H1 (cell line): ENCODE measurements at regions not wholly inside any gene's neighbourhood (a gene's known extent, or its start where the extent isn't known, plus 50 kb on each side); places are given as distances from the start of the nearest gene placed in this dataset.

Experiments used
- CTCF ChIA-PET: fragments of 300-600 bp; sonication (Branson Sonifier 250); formaldehyde crosslinking; loops from one replicate; lab custom pipeline; 2021; ENCODE audit not compliant: partially characterized antibody; lab: Charles Lee
- POLR2A ChIA-PET: fragments of 300-600 bp; sonication (Branson Sonifier 250); formaldehyde crosslinking; loops from one replicate; lab custom pipeline; 2021; ENCODE audit warnings: inconsistent platforms; ENCODE audit not compliant: partially characterized antibody; lab: Charles Lee
- DNase-seq, 2 experiments: peaks; one replicate each; pipeline versions ENCODE4 v3.0.0 to v3.0.0-alpha.2; 2010 to 2022; ENCODE audit warnings: low spot score in 2 of 2, low read depth in 1 of 2, mixed read lengths in 1 of 2
- FAIRE-seq: peaks from 2 replicates; lab custom pipeline; 2011; peaks lifted over from hg19 to GRCh38; lab: Jason Lieb, UNC
- H2AFZ ChIP-seq: 2 replicates; pipeline ENCODE4 v1.8.1; 2012; ENCODE audit warnings: low read length, inconsistent platforms
- H2AK5ac ChIP-seq: 2 replicates; pipeline ENCODE4 v1.6.1; 2013; ENCODE audit warnings: low read depth, low read length
- H2BK120ac ChIP-seq: replicated peaks from 2 replicates; pipeline ENCODE3; 2013; ENCODE audit warnings: low read depth, low read length, inconsistent platforms
- H2BK12ac ChIP-seq: 2 replicates; pipeline ENCODE4 v1.6.1; 2013; ENCODE audit warnings: low read depth, low read length
- H2BK15ac ChIP-seq: 2 replicates; pipeline ENCODE4 v1.6.1; 2013; ENCODE audit warnings: low read length
- H2BK20ac ChIP-seq: 2 replicates; pipeline ENCODE4 v1.6.1; 2013; ENCODE audit warnings: low read length
- H2BK5ac ChIP-seq: 2 replicates; pipeline ENCODE4 v1.6.1; 2013; ENCODE audit warnings: low read depth, low read length
- H3K14ac ChIP-seq: 2 replicates; pipeline ENCODE4 v1.6.1; 2013; ENCODE audit warnings: inconsistent platforms; ENCODE audit not compliant: insufficient read length
- H3K18ac ChIP-seq: 2 replicates; pipeline ENCODE4 v1.6.1; 2013; ENCODE audit warnings: low read length; ENCODE audit errors: extremely low read depth
- H3K23ac ChIP-seq: 2 replicates; pipeline ENCODE4 v1.6.1; 2013; ENCODE audit warnings: inconsistent platforms; ENCODE audit not compliant: insufficient read length
- H3K23me2 ChIP-seq: 2 replicates; pipeline ENCODE4 v1.6.1; 2013; ENCODE audit warnings: low read depth, low read length
- H3K27ac ChIP-seq: 2 replicates; pipeline ENCODE4 v1.6.1; 2011; ENCODE audit warnings: low read depth, low read length, inconsistent platforms
- H3K27me3 ChIP-seq, 4 experiments: replicated peaks in 1 of 4; 1 replicate in 1 of 4; 2 replicates in 3 of 4; pipeline versions ENCODE4 v1.6.1 to v1.8.1; 2011 to 2013; ENCODE audit warnings: low read length in 3 of 4, mild to moderate bottlenecking in 3 of 4, inconsistent platforms in 2 of 4, mixed read lengths in 2 of 4, moderate library complexity in 1 of 4; ENCODE audit not compliant: control insufficient read depth in 3 of 4, insufficient read depth in 3 of 4; ENCODE audit errors: extremely low read depth in 1 of 4
- H3K36me3 ChIP-seq, 4 experiments: 2 replicates each; pipeline versions ENCODE4 v1.6.1 to v1.8.1; 2011 to 2013; ENCODE audit warnings: mild to moderate bottlenecking in 4 of 4, low read length in 3 of 4, moderate library complexity in 2 of 4, control low read depth in 1 of 4, inconsistent platforms in 1 of 4; ENCODE audit not compliant: insufficient read depth in 4 of 4, control insufficient read depth in 2 of 4
- H3K4ac ChIP-seq: replicated peaks from 2 replicates; pipeline ENCODE3; 2013; ENCODE audit warnings: low read length, low read depth, mixed read lengths, inconsistent platforms; ENCODE audit not compliant: insufficient read length
- H3K4me1 ChIP-seq, 4 experiments: replicated peaks in 1 of 4; 1 replicate in 1 of 4; 2 replicates in 3 of 4; pipeline versions ENCODE4 v1.6.1 to v1.8.1; 2011 to 2013; ENCODE audit warnings: low read length in 3 of 4, inconsistent platforms in 2 of 4, mixed read lengths in 1 of 4; ENCODE audit not compliant: insufficient read depth in 4 of 4, control insufficient read depth in 3 of 4
- H3K4me2 ChIP-seq, 2 experiments: 2 replicates each; pipeline versions ENCODE4 v1.6.1 to v1.8.1; 2011 to 2013; ENCODE audit warnings: low read depth in 2 of 2, low read length in 2 of 2, control low read depth in 1 of 2, inconsistent platforms in 1 of 2, mild to moderate bottlenecking in 1 of 2; ENCODE audit not compliant: insufficient read depth in 1 of 2
- H3K4me3 ChIP-seq, 4 experiments: fragments of 200-600, 300-600 bp in 1 of 4; sonication (generic), shearing (Covaris generic), sonication (Bioruptor Twin) in 1 of 4; 2 replicates each; pipeline versions ENCODE4 v1.5.1 to v1.8.1; 2011 to 2016; ENCODE audit warnings: low read length in 4 of 4, low read depth in 3 of 4, control low read depth in 2 of 4, inconsistent platforms in 2 of 4, mild to moderate bottlenecking in 2 of 4, mixed read lengths in 1 of 4, moderate library complexity in 1 of 4; ENCODE audit not compliant: insufficient read depth in 2 of 4; ENCODE audit errors: extremely low read depth in 1 of 4
- H3K56ac ChIP-seq: replicated peaks from 2 replicates; pipeline ENCODE3; 2013; ENCODE audit warnings: low read depth, mild to moderate bottlenecking, mixed read lengths, low read length, inconsistent platforms; ENCODE audit not compliant: insufficient read length
- H3K79me1 ChIP-seq: 2 replicates; pipeline ENCODE4 v1.6.1; 2013; ENCODE audit warnings: low read depth, low read length, control low read depth
- H3K79me2 ChIP-seq, 2 experiments: 2 replicates each; pipeline versions ENCODE4 v1.6.1 to v1.8.1; 2012 to 2013; ENCODE audit warnings: low read length in 2 of 2, mild to moderate bottlenecking in 2 of 2, inconsistent platforms in 1 of 2; ENCODE audit not compliant: insufficient read depth in 2 of 2, control insufficient read depth in 1 of 2
- H3K9ac ChIP-seq, 4 experiments: replicated peaks in 1 of 4; 1 replicate in 1 of 4; 2 replicates in 3 of 4; pipeline versions ENCODE4 v1.6.1 to v1.8.1; 2011 to 2013; ENCODE audit warnings: low read depth in 3 of 4, low read length in 3 of 4, control low read depth in 2 of 4, mild to moderate bottlenecking in 2 of 4, moderate library complexity in 2 of 4, inconsistent platforms in 1 of 4; ENCODE audit errors: extremely low read depth in 1 of 4
- H3K9me3 ChIP-seq, 2 experiments: 2 replicates each; pipeline versions ENCODE4 v1.6.1 to v1.8.1; 2012 to 2013; ENCODE audit warnings: mild to moderate bottlenecking in 2 of 2, moderate library complexity in 2 of 2, control low read depth in 1 of 2, inconsistent platforms in 1 of 2, low read depth in 1 of 2, low read length in 1 of 2, mixed read lengths in 1 of 2; ENCODE audit not compliant: insufficient read depth in 2 of 2
- H4K20me1 ChIP-seq, 2 experiments: replicated peaks in 1 of 2; 2 replicates each; pipeline versions ENCODE3 to v1.8.1; 2011 to 2013; ENCODE audit warnings: inconsistent platforms in 2 of 2, low read length in 2 of 2, mild to moderate bottlenecking in 1 of 2; ENCODE audit not compliant: insufficient read depth in 2 of 2, control insufficient read depth in 1 of 2
- H4K5ac ChIP-seq: 2 replicates; pipeline ENCODE4 v1.6.1; 2013; ENCODE audit warnings: low read length, low read depth, mixed read lengths, inconsistent platforms; ENCODE audit not compliant: insufficient read length
- H4K8ac ChIP-seq: 2 replicates; pipeline ENCODE4 v1.8.0; 2013; ENCODE audit warnings: mild to moderate bottlenecking, moderate library complexity, low read length, inconsistent platforms; ENCODE audit not compliant: insufficient read depth; ENCODE audit errors: extremely low read depth
- H4K91ac ChIP-seq: replicated peaks from 2 replicates; pipeline ENCODE3; 2013; ENCODE audit warnings: low read length, mixed read lengths, inconsistent platforms; ENCODE audit not compliant: insufficient read length
- CBX5 ChIP-seq: fragments of 300-800, 300-1000 bp; sonication (generic); IDR thresholded peaks from 2 replicates; pipeline ENCODE4 v1.7.1; 2016; ENCODE audit warnings: antibody characterized with exemption, low read length, low read depth
- CBX8 ChIP-seq: fragments of 300-800, 300-1000 bp; sonication (generic); IDR thresholded peaks from 2 replicates; pipeline ENCODE4 v1.7.1; 2016; ENCODE audit warnings: low read depth, low read length, borderline replicate concordance
- EGR1 ChIP-seq: IDR thresholded peaks from 2 replicates; pipeline ENCODE4 v1.6.1; 2011; ENCODE audit warnings: low read depth, low read length, borderline replicate concordance
- EZH2 ChIP-seq: fragments of 200-600 bp; sonication (generic); IDR thresholded peaks from 2 replicates; pipeline ENCODE4 v1.7.1; 2012; ENCODE audit warnings: low read depth, mild to moderate bottlenecking, moderate library complexity, low read length, inconsistent platforms; ENCODE audit not compliant: severe bottlenecking
- JUN ChIP-seq: IDR thresholded peaks from 2 replicates; pipeline ENCODE4 v1.6.1; 2011; ENCODE audit warnings: low read depth, mild to moderate bottlenecking, improper control_type of control experiment, low read length
- RBBP5 ChIP-seq: IDR thresholded peaks from 2 replicates; pipeline ENCODE4 v1.7.1; 2012; ENCODE audit warnings: low read depth, mild to moderate bottlenecking, inconsistent platforms, low read length, moderate library complexity, borderline replicate concordance
- RFX5 ChIP-seq: IDR thresholded peaks from 2 replicates; pipeline ENCODE4 v1.6.1; 2011; ENCODE audit warnings: low read depth, low read length, improper control_type of control experiment, borderline replicate concordance
- SP1 ChIP-seq: IDR thresholded peaks from 2 replicates; pipeline ENCODE4 v1.6.1; 2011; ENCODE audit warnings: low read depth, low read length
- SRF ChIP-seq: IDR thresholded peaks from 2 replicates; pipeline ENCODE4 v1.6.1; 2011; ENCODE audit warnings: mild to moderate bottlenecking, low read depth, low read length, moderate library complexity
- SUZ12 ChIP-seq: fragments of 200-600 bp; sonication (generic); IDR thresholded peaks from 2 replicates; pipeline ENCODE4 v1.6.1; 2012; ENCODE audit warnings: mild to moderate bottlenecking, inconsistent platforms, low read length, moderate library complexity, mixed read lengths
- TF ChIP-seq, protein P1 (sequence below), 3 experiments: IDR thresholded peaks; 1 replicate in 2 of 3; 2 replicates in 1 of 3; pipeline versions ENCODE4 v1.5.1 to v1.6.1; 2011; ENCODE audit warnings: low read length in 3 of 3, mild to moderate bottlenecking in 3 of 3, inconsistent platforms in 2 of 3, low read depth in 1 of 3, moderate library complexity in 1 of 3; ENCODE audit not compliant: insufficient read depth in 1 of 3; ENCODE audit errors: control extremely low read depth in 1 of 3
- TF ChIP-seq, protein P2 (sequence below): IDR thresholded peaks from 2 replicates; pipeline ENCODE4 v1.6.1; 2012; ENCODE audit warnings: inconsistent platforms

DNA sequence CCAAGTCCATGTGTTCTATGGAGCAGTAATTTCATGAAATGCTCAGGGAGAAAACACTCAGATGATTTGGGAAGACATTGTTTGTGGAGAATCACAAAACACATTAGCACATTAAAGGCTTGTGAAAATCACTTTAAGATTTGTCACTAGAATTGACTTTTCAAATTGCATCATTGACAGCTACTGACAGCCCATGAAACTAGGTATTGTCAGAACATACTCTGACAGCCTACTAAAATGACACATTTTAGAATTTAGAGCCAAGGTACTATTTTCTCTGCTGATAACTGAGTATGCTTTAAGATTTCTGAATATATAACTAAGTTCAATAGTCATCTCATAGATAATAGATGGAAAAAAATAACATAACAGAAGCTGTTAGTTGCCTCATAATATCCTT lies 67.4 kb upstream of the FOXC1 start:
- no peak overlapping the region for H3K56ac ChIP-seq
- no peak for FAIRE-seq
- no peak overlapping the region for H4K5ac ChIP-seq
- H3K4me2 ChIP-seq = no peak overlapping the region
- no peak overlapping the region for H3K9ac ChIP-seq
- no peak overlapping the region for H2AK5ac ChIP-seq
- ChIA-PET POLR2A (interaction anchor here (0.6 kb wide), 1 partner anchor 72 kb away, joined by 3 read pairs; no protein-coding TSS in a partner anchor), CTCF (interaction anchor here (1.5 to 1.9 kb wide), 2 partner anchors 10 to 14 kb away, joined by 4 to 6 read pairs; no protein-coding TSS in a partner anchor)
- no peaks in the 10 kb centered on the region; a peak in 1 of 7 replicates for H3K27me3 ChIP-seq
- no peak overlapping the region for H2BK5ac ChIP-seq
- H3K18ac ChIP-seq = no peak overlapping the region
- no peak overlapping the region for H2BK12ac ChIP-seq
- no peak overlapping the region for H2AFZ ChIP-seq
- no peak overlapping the region for H3K4me3 ChIP-seq
- no peak overlapping the region for H4K8ac ChIP-seq
- peaks cover 4% of the 10 kb centered on the region; the same call in 1 of the 2 replicates for H3K23me2 ChIP-seq
- no peak overlapping the region for H2BK15ac ChIP-seq
- no peaks in the 10 kb centered on the region for H3K79me2 ChIP-seq
- H4K20me1 ChIP-seq = no peaks in the 10 kb centered on the region
- H4K91ac ChIP-seq = no peak overlapping the region
- no peak overlapping the region for H2BK120ac ChIP-seq
- no peak overlapping the region for H2BK20ac ChIP-seq
- H3K23ac ChIP-seq = no peak overlapping the region
- no peak overlapping the region for H3K27ac ChIP-seq
- no peak overlapping the region for H3K14ac ChIP-seq
- 0 out of 4 replicates have a peak, but pooled peaks cover 0 to 4% of the 10 kb centered on the region in 2 experiments for H3K9me3 ChIP-seq
- H3K36me3 ChIP-seq = no peaks in the 10 kb centered on the region
- H3K79me1 ChIP-seq = no peaks in the 10 kb centered on the region
- DNase-seq = no peak
- no peaks in the 10 kb centered on the region; a peak in 1 of 7 replicates for H3K4me1 ChIP-seq
- H3K4ac ChIP-seq = no peak overlapping the region
- TF ChIP-seq EGR1 = no peak
- no peak for TF ChIP-seq RFX5
- TF ChIP-seq JUN = no peak
- TF ChIP-seq SRF = no peak
- no peak for TF ChIP-seq CBX8
- no peak for TF ChIP-seq SP1
- TF ChIP-seq SUZ12 = no peak
- TF ChIP-seq EZH2 = no peak
- no peak for TF ChIP-seq CBX5
- TF ChIP-seq, protein P1, sequence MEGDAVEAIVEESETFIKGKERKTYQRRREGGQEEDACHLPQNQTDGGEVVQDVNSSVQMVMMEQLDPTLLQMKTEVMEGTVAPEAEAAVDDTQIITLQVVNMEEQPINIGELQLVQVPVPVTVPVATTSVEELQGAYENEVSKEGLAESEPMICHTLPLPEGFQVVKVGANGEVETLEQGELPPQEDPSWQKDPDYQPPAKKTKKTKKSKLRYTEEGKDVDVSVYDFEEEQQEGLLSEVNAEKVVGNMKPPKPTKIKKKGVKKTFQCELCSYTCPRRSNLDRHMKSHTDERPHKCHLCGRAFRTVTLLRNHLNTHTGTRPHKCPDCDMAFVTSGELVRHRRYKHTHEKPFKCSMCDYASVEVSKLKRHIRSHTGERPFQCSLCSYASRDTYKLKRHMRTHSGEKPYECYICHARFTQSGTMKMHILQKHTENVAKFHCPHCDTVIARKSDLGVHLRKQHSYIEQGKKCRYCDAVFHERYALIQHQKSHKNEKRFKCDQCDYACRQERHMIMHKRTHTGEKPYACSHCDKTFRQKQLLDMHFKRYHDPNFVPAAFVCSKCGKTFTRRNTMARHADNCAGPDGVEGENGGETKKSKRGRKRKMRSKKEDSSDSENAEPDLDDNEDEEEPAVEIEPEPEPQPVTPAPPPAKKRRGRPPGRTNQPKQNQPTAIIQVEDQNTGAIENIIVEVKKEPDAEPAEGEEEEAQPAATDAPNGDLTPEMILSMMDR (IDR thresholded peaks at IDR 0.05; ENCODE audit: control extremely low read depth in 1 of 3, insufficient read depth in 1 of 3, low read depth in 1 of 3, low read length in 3 of 3) = no peak
- TF ChIP-seq, protein P2, sequence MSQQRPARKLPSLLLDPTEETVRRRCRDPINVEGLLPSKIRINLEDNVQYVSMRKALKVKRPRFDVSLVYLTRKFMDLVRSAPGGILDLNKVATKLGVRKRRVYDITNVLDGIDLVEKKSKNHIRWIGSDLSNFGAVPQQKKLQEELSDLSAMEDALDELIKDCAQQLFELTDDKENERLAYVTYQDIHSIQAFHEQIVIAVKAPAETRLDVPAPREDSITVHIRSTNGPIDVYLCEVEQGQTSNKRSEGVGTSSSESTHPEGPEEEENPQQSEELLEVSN = no peak
- TF ChIP-seq RBBP5 = no peak
